PC-9 (cell line): ENCODE measurements at regions not wholly inside any gene's neighbourhood (a gene's known extent, or its start where the extent isn't known, plus 50 kb on each side); places are given as distances from the start of the nearest gene placed in this dataset.

Experiments used
- BruUV-seq: library from RNA; stranded (reverse); fragments of 400-500 nt; replicated peaks from 2 replicates; lab custom pipeline; 2021; lab: Mats Ljungman, UMichigan
- CTCF ChIA-PET: fragments of 300-600 bp; sonication (Branson Sonifier 250); formaldehyde crosslinking; loops from one replicate; lab custom pipeline; 2022; ENCODE audit warnings: antibody characterized with exemption; lab: Charles Lee
- POLR2A ChIA-PET: fragments of 300-600 bp; sonication (Branson Sonifier 250); formaldehyde crosslinking; loops from one replicate; lab custom pipeline; 2022; ENCODE audit warnings: antibody characterized with exemption; ENCODE audit not compliant: unreplicated experiment; lab: Charles Lee
- DNase-seq, 2 experiments: peaks; one replicate each; pipeline versions ENCODE4 v3.0.0 to v3.0.0-alpha.2; 2015 to 2022; ENCODE audit warnings: mixed read lengths in 1 of 2
- H2AFZ ChIP-seq: fragments of 200-600 bp; sonication (generic); 2 replicates; pipeline ENCODE4 v1.8.1; 2017; ENCODE audit warnings: antibody characterized with exemption
- H3F3A ChIP-seq: fragments of 200-600 bp; sonication (generic); 2 replicates; pipeline ENCODE4 v1.8.1; 2017; ENCODE audit warnings: antibody characterized with exemption, mild to moderate bottlenecking, low read depth; ENCODE audit not compliant: insufficient read depth
- H3K27ac ChIP-seq: fragments of 200-600 bp; sonication (generic); 2 replicates; pipeline ENCODE4 v1.6.1; 2016; ENCODE audit warnings: mixed run types
- H3K27me3 ChIP-seq: fragments of 200-600 bp; sonication (generic); 2 replicates; pipeline ENCODE4 v1.6.1; 2016; ENCODE audit warnings: low read depth, mixed run types; ENCODE audit not compliant: insufficient read depth
- H3K36me3 ChIP-seq: fragments of 200-600 bp; sonication (generic); 2 replicates; pipeline ENCODE4 v1.6.1; 2016; ENCODE audit warnings: low read depth, mixed run types
- H3K4me1 ChIP-seq: fragments of 200-600 bp; sonication (generic); replicated peaks from 2 replicates; pipeline ENCODE4 v1.6.1; 2016; ENCODE audit warnings: mixed run types; ENCODE audit not compliant: insufficient read depth
- H3K4me2 ChIP-seq: fragments of 200-600 bp; sonication (generic); 2 replicates; pipeline ENCODE4 v1.6.1; 2017; ENCODE audit warnings: mixed run types
- H3K4me3 ChIP-seq: fragments of 200-600 bp; sonication (generic); 2 replicates; pipeline ENCODE4 v1.6.1; 2016; ENCODE audit warnings: mixed run types
- H3K79me2 ChIP-seq: fragments of 200-600 bp; sonication (generic); 2 replicates; pipeline ENCODE4 v1.6.1; 2017; ENCODE audit warnings: low read depth, mixed run types
- H3K9me2 ChIP-seq: fragments of 200-600 bp; sonication (generic); 2 replicates; pipeline ENCODE4 v1.8.1; 2017; ENCODE audit warnings: mild to moderate bottlenecking; ENCODE audit not compliant: insufficient read depth
- H3K9me3 ChIP-seq: fragments of 200-600 bp; sonication (generic); 2 replicates; pipeline ENCODE4 v1.8.1; 2016; ENCODE audit warnings: low read depth; ENCODE audit not compliant: insufficient read depth
- H4K20me1 ChIP-seq: fragments of 200-600 bp; sonication (generic); 2 replicates; pipeline ENCODE4 v1.8.1; 2017; ENCODE audit not compliant: insufficient read depth
- EZH2 ChIP-seq: fragments of 200-600 bp; sonication (generic); IDR thresholded peaks from 2 replicates; pipeline ENCODE4 v1.8.0; 2017; ENCODE audit warnings: antibody characterized with exemption, low read depth
- intact Hi-C: fragments of 100-400 bp; cut with micrococcal nuclease; formaldehyde crosslinking; loops from one replicate; pipeline ENCODE4 v1.10.0; 2022; ENCODE audit not compliant: unreplicated experiment
- TF ChIP-seq, protein P1 (sequence below): fragments of 200-600 bp; sonication (generic); conservative IDR thresholded peaks from 2 replicates; pipeline ENCODE4 v1.6.1; 2017; ENCODE audit warnings: mixed run types, antibody characterized with exemption, mild to moderate bottlenecking, moderate library complexity

GRCh38 chr6:82767447-82767846 lies 298.2 kb downstream of the UBE3D start:
- no peaks in the 10 kb centered on the region for H3K9me3 ChIP-seq
- TF ChIP-seq, protein P1, sequence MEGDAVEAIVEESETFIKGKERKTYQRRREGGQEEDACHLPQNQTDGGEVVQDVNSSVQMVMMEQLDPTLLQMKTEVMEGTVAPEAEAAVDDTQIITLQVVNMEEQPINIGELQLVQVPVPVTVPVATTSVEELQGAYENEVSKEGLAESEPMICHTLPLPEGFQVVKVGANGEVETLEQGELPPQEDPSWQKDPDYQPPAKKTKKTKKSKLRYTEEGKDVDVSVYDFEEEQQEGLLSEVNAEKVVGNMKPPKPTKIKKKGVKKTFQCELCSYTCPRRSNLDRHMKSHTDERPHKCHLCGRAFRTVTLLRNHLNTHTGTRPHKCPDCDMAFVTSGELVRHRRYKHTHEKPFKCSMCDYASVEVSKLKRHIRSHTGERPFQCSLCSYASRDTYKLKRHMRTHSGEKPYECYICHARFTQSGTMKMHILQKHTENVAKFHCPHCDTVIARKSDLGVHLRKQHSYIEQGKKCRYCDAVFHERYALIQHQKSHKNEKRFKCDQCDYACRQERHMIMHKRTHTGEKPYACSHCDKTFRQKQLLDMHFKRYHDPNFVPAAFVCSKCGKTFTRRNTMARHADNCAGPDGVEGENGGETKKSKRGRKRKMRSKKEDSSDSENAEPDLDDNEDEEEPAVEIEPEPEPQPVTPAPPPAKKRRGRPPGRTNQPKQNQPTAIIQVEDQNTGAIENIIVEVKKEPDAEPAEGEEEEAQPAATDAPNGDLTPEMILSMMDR: no peak
- TF ChIP-seq EZH2: no peak
- no peaks in the 10 kb centered on the region for H3K36me3 ChIP-seq
- H3K27me3 ChIP-seq: no peaks in the 10 kb centered on the region
- no peaks in the 10 kb centered on the region for H3F3A ChIP-seq
- H3K79me2 ChIP-seq: no peaks in the 10 kb centered on the region
- no peak overlapping the region for H2AFZ ChIP-seq
- no TSS peak for BruUV-seq
- no peak overlapping the region for H3K4me2 ChIP-seq
- no peaks in the 10 kb centered on the region for H3K4me1 ChIP-seq
- intact Hi-C loops: no loop called here
- no peak overlapping the region for H3K4me3 ChIP-seq
- H3K27ac ChIP-seq: no peak overlapping the region
- H4K20me1 ChIP-seq: no peaks in the 10 kb centered on the region
- H3K9me2 ChIP-seq: no peaks in the 10 kb centered on the region
- no peak for DNase-seq
- POLR2A ChIA-PET: no interaction called here
- CTCF ChIA-PET: no interaction called here

DNA sequence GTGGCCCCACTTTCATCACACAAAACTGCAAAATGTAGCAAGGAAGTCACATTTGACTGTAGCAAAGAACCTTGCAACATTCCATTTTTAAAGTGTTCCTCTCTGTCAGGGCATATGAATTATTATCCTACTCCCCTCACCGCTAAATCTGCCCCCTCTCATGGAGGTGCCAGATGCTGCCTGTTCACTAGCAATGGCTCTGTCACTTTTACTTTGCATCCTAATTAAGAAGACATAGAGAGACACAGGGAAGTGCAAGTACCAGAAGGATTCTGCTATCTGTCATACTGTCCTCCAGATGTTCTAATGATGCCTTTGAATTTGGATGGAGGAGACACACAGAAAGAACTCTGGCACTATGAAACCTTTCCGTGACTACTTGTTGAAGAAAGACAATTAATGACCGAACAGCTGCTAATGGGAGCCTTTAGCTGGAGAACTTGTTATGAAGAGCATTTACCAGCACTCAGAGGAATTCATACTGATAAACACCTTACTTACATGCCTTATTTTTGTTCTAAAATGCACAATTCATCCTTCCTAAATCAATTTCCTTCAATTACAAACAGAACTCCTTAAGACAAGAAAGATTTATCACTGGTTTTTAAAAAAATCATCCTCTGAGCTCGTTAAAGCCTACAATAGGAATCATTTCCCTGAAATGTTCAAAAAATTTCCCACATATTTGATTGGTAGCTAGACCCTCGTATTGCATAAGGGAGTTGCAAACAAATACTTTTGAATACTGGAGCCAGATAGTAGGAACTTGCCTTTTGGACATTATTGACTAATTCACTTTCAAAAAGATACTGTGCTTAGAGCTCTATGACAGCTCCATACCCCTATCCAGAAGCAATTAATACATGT lies 292.6 kb downstream of the UBE3D start:
- Histone ChIP-seq H3K9me2 (no peaks in the 10 kb centered on the region), H3K4me2 (no peak overlapping the region), H2AFZ (no peak overlapping the region), H3K4me3 (no peak overlapping the region), H3F3A (no peaks in the 10 kb centered on the region), H3K79me2 (no peaks in the 10 kb centered on the region), H3K27me3 (no peaks in the 10 kb centered on the region), H3K36me3 (no peaks in the 10 kb centered on the region), H4K20me1 (no peaks in the 10 kb centered on the region), H3K9me3 (no peaks in the 10 kb centered on the region), H3K27ac (no peak overlapping the region), H3K4me1 (no peaks in the 10 kb centered on the region)
- DNase-seq: no peak
- ChIA-PET POLR2A (no interaction called here), CTCF (no interaction called here)
- no TSS peak for BruUV-seq
- TF ChIP-seq, protein P1: no peak
- no peak for TF ChIP-seq EZH2
- intact Hi-C loops: no loop called here

DNA sequence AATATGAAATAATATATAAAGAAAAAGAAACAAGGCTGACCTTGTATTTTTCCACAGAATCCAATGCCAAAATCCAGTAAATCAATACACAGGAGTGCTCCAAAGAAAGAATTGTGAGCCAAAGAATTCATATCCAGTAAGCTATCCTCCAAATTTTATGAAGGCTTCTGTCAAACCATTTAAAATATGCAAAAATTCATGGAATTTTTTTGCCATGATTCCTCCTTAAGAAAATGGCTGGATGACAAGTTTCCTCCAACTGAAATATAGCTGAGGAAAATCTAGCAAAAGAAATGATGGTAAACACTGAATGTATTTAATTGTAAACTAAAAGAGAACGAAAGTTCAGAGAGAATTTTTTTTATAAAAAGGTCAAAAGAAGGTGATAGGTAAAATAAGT lies 290.3 kb downstream of the UBE3D start:
- BruUV-seq: no TSS peak
- no peaks in the 10 kb centered on the region for H4K20me1 ChIP-seq
- H3K4me3 ChIP-seq: no peak overlapping the region
- H3K36me3 ChIP-seq: no peaks in the 10 kb centered on the region
- H3K9me2 ChIP-seq: no peaks in the 10 kb centered on the region
- no peaks in the 10 kb centered on the region for H3K4me1 ChIP-seq
- no peak overlapping the region for H2AFZ ChIP-seq
- no peaks in the 10 kb centered on the region for H3K79me2 ChIP-seq
- H3K27ac ChIP-seq: no peak overlapping the region
- H3K27me3 ChIP-seq: no peaks in the 10 kb centered on the region
- intact Hi-C loops: no loop called here
- ChIA-PET CTCF (no interaction called here), POLR2A (interaction anchor here (0.7 kb wide), 1 partner anchor 148 kb away, joined by 5 read pairs; no protein-coding TSS in a partner anchor)
- DNase-seq: no peak
- H3F3A ChIP-seq: no peaks in the 10 kb centered on the region
- H3K9me3 ChIP-seq: no peaks in the 10 kb centered on the region
- no peak overlapping the region for H3K4me2 ChIP-seq
- no peak for TF ChIP-seq EZH2
- TF ChIP-seq, protein P1: no peak
